HEK293 (cell line): ENCODE measurements at regions not wholly inside any gene's neighbourhood (a gene's known extent, or its start where the extent isn't known, plus 50 kb on each side); places are given as distances from the start of the nearest gene placed in this dataset.

Source experiments
- ZNF302 ChIP-seq: fragments of 450-650 bp; formaldehyde crosslinking; IDR thresholded peaks from 2 replicates; pipeline ENCODE4 v1.5.1; 2016; ENCODE audit warnings: missing biosample characterization, missing genetic modification characterization, low read depth
- ZNF350 ChIP-seq: fragments of 450-650 bp; formaldehyde crosslinking; IDR thresholded peaks from 2 replicates; pipeline ENCODE4 v1.5.0; 2017; ENCODE audit warnings: missing biosample characterization, mild to moderate bottlenecking, missing genetic modification characterization
- ZNF558 ChIP-seq: fragments of 450-650 bp; formaldehyde crosslinking; IDR thresholded peaks from 2 replicates; pipeline ENCODE4 v1.5.1; 2016; ENCODE audit warnings: missing biosample characterization, missing genetic modification characterization

DNA sequence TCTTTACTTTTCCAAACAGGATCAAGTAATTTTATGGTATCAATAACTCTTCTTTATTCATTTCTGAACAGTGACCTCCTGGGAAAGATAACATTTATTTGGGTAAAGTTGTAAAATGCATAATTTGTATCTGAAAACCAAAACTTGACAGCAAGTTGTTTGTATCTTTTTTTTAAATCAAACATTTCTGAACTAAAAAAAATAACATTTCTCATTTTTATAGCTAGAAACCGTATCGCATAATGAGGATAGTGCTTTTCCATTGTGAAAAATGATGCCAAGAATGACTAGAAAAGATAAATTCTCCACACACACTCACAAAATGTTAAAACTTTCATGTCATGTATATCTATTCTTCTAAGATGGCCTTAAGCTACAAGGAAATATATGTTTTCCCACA is 578.2 kb downstream of the RIT2 start:
- no peak for TF ChIP-seq ZNF350
- no peak for TF ChIP-seq ZNF302 (tag by site-specific recombination)
- TF ChIP-seq ZNF558 (tag by site-specific recombination) = no peak
